ENCODE measurements at regions not wholly inside any gene's neighbourhood (a gene's known extent, or its start where the extent isn't known, plus 50 kb on each side); places are given as distances from the start of the nearest gene placed in this dataset.

DNA sequence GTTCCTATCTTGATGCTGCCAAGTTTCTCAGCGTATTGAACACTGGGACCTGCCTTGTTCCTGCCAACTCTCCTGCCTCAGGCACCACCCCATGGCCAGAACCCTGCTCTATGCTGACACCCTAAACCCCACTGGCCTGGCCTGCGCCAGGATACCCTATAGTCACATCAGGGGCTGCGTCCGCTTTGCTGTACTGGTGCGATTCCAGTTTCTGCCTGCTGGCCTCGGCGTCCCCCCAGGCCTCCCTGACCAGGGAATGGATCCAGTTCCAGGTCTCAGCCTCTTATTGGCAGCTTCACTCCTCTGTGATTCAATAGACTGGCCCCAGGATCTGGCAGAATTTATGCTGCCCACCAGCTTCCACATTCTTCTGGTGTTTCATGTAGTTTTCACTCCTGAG is 55.0 kb downstream of the GPR6 start:
- TF ChIP-seq FOXA2 (IDR thresholded peaks at IDR 0.05) (no peak), TAF1 (conservative IDR thresholded peaks at IDR 0.05) (no peak), NR2F2 (IDR thresholded peaks at IDR 0.05) (no peak), EGR1 (IDR thresholded peaks at IDR 0.05; ENCODE audit: low read depth in 2 of 2) (no peak), FOXA1 (IDR thresholded peaks at IDR 0.05) (no peak)
- TF ChIP-seq, protein P1, sequence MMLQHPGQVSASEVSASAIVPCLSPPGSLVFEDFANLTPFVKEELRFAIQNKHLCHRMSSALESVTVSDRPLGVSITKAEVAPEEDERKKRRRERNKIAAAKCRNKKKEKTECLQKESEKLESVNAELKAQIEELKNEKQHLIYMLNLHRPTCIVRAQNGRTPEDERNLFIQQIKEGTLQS (IDR thresholded peaks at IDR 0.05) = no peak
- TF ChIP-seq, protein P2, sequence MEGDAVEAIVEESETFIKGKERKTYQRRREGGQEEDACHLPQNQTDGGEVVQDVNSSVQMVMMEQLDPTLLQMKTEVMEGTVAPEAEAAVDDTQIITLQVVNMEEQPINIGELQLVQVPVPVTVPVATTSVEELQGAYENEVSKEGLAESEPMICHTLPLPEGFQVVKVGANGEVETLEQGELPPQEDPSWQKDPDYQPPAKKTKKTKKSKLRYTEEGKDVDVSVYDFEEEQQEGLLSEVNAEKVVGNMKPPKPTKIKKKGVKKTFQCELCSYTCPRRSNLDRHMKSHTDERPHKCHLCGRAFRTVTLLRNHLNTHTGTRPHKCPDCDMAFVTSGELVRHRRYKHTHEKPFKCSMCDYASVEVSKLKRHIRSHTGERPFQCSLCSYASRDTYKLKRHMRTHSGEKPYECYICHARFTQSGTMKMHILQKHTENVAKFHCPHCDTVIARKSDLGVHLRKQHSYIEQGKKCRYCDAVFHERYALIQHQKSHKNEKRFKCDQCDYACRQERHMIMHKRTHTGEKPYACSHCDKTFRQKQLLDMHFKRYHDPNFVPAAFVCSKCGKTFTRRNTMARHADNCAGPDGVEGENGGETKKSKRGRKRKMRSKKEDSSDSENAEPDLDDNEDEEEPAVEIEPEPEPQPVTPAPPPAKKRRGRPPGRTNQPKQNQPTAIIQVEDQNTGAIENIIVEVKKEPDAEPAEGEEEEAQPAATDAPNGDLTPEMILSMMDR (IDR thresholded peaks at IDR 0.05; ENCODE audit: low read depth, low read length, missing input control) = no peak
- no peak overlapping the region for H3K9ac ChIP-seq (ENCODE audit: low read depth in 1 of 2, low read length in 2 of 2)
- peaks cover 0 to 4% (median 0%) of the 10 kb centered on the region in 4 donors for H3K27me3 ChIP-seq (ENCODE audit: control insufficient read depth in 4 of 4, insufficient read depth in 4 of 4, low read length in 3 of 4)
- H3K4me3 ChIP-seq (ENCODE audit: low read depth in 1 of 3, low read length in 3 of 3) = no peak overlapping the region
- H3K27ac ChIP-seq (ENCODE audit: low read depth in 1 of 2, low read length in 2 of 2) = no peak overlapping the region
- 94% methylated on average over 7 of the region's 7 CpGs for WGBS
- no peaks in the 10 kb centered on the region for H3K4me1 ChIP-seq (ENCODE audit: control insufficient read depth in 4 of 4, insufficient read depth in 4 of 4, low read length in 3 of 4)
- DNase-seq (ENCODE audit: low spot score) = no peak
- H3K9me3 ChIP-seq (ENCODE audit: control insufficient read depth in 4 of 4, low read length in 3 of 4) = no peaks in the 10 kb centered on the region
- no peaks in the 10 kb centered on the region for H3K36me3 ChIP-seq (ENCODE audit: control insufficient read depth in 4 of 4, insufficient read depth in 3 of 4, low read depth in 1 of 4, low read length in 3 of 4)

DNA sequence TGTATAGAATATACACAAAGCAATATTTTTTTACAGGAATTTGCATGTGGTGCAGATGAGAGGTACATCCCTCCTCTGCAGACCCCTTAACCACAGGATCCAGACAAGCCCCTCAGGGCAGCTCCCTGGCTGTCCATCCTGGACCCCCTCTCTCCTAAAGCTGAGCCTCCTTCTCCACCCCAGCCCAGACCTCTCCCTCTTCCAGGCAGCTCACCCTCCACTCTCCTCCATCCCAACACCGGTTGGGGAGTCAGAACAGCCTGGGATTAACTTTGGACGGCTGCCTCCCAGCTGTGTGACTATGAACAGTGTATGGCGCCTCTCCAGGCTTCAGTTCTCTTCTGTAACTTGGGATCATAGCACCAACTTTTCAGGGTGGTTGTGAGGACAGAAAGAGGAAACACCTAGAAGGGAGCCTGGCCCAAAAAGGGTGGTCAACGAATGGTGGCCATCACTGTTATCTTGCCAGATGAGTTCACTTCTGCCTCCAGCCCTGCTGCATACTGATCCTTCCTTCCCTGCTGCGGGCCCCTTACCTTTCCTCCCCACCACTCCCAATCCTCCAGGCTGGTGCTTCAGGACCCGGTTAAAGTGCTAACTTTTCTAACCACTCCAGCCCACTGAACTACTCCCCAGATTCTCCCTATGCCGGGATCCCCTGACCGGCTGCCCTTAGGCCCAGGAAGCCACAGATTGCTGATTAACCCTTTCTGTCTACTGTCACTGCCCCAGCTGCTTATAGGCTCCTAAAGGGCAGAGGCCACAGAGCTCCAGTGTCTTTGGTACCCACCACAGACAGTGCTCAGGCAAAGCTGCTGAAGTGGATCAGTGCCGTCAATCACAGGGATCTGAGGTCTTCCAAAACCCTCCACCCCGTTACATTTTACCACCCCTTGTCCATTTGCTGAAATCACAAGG is 55.9 kb downstream of the GPR6 start:
- no peak overlapping the region for H3K27ac ChIP-seq (ENCODE audit: low read depth in 1 of 2, low read length in 2 of 2)
- H3K36me3 ChIP-seq (ENCODE audit: control insufficient read depth in 4 of 4, insufficient read depth in 3 of 4, low read depth in 1 of 4, low read length in 3 of 4) = no peaks in the 10 kb centered on the region
- no peak for DNase-seq (ENCODE audit: low spot score)
- H3K27me3 ChIP-seq (ENCODE audit: control insufficient read depth in 4 of 4, insufficient read depth in 4 of 4, low read length in 3 of 4) = peaks cover 0 to 4% (median 0%) of the 10 kb centered on the region in 4 donors
- 82% methylated on average over 10 of the region's 10 CpGs for WGBS
- no peak overlapping the region for H3K9ac ChIP-seq (ENCODE audit: low read depth in 1 of 2, low read length in 2 of 2)
- no peaks in the 10 kb centered on the region for H3K4me1 ChIP-seq (ENCODE audit: control insufficient read depth in 4 of 4, insufficient read depth in 4 of 4, low read length in 3 of 4)
- no peak overlapping the region for H3K4me3 ChIP-seq (ENCODE audit: low read depth in 1 of 3, low read length in 3 of 3)
- TF ChIP-seq EGR1 (IDR thresholded peaks at IDR 0.05; ENCODE audit: low read depth in 2 of 2) (no peak), HNF4A (conservative IDR thresholded peaks at IDR 0.05) (no peak)
- TF ChIP-seq, protein P1 (IDR thresholded peaks at IDR 0.05) = no peak
- H3K9me3 ChIP-seq (ENCODE audit: control insufficient read depth in 4 of 4, low read length in 3 of 4) = no peaks in the 10 kb centered on the region

DNA sequence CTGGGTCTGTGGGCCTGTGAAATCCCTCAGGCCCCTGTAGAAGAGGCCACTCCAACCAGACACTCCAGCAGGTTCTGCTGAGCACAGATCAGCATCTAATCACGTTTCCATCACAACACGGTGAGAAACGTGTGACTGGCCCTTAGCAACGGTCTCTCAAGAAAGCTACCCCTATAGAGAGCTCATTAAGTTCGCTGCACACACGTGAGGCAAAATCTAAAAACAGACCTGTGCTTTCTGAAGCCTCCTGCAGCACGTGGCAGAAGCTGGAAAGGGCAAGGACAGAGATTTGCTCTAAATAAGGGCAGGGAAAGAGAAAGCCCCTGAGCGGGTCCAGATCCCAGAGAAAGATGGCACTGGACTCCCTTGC is 56.5 kb downstream of the GPR6 start:
- Histone ChIP-seq H3K4me3 (ENCODE audit: low read depth in 1 of 3, low read length in 3 of 3) (no peak overlapping the region), H3K27me3 (ENCODE audit: control insufficient read depth in 4 of 4, insufficient read depth in 4 of 4, low read length in 3 of 4) (peaks cover 0 to 4% (median 0%) of the 10 kb centered on the region in 4 donors), H3K9ac (ENCODE audit: low read depth in 1 of 2, low read length in 2 of 2) (no peak overlapping the region), H3K27ac (ENCODE audit: low read depth in 1 of 2, low read length in 2 of 2) (no peak overlapping the region), H3K9me3 (ENCODE audit: control insufficient read depth in 4 of 4, low read length in 3 of 4) (no peaks in the 10 kb centered on the region), H3K4me1 (ENCODE audit: control insufficient read depth in 4 of 4, insufficient read depth in 4 of 4, low read length in 3 of 4) (peaks cover 0 to 4% (median under 1%) of the 10 kb centered on the region in 4 donors), H3K36me3 (ENCODE audit: control insufficient read depth in 4 of 4, insufficient read depth in 3 of 4, low read depth in 1 of 4, low read length in 3 of 4) (no peaks in the 10 kb centered on the region)
- 76% methylated on average over 8 of the region's 8 CpGs for WGBS
- no peak for DNase-seq (ENCODE audit: low spot score)
- TF ChIP-seq HNF4G (IDR thresholded peaks at IDR 0.05) = no peak
- TF ChIP-seq, protein P3, sequence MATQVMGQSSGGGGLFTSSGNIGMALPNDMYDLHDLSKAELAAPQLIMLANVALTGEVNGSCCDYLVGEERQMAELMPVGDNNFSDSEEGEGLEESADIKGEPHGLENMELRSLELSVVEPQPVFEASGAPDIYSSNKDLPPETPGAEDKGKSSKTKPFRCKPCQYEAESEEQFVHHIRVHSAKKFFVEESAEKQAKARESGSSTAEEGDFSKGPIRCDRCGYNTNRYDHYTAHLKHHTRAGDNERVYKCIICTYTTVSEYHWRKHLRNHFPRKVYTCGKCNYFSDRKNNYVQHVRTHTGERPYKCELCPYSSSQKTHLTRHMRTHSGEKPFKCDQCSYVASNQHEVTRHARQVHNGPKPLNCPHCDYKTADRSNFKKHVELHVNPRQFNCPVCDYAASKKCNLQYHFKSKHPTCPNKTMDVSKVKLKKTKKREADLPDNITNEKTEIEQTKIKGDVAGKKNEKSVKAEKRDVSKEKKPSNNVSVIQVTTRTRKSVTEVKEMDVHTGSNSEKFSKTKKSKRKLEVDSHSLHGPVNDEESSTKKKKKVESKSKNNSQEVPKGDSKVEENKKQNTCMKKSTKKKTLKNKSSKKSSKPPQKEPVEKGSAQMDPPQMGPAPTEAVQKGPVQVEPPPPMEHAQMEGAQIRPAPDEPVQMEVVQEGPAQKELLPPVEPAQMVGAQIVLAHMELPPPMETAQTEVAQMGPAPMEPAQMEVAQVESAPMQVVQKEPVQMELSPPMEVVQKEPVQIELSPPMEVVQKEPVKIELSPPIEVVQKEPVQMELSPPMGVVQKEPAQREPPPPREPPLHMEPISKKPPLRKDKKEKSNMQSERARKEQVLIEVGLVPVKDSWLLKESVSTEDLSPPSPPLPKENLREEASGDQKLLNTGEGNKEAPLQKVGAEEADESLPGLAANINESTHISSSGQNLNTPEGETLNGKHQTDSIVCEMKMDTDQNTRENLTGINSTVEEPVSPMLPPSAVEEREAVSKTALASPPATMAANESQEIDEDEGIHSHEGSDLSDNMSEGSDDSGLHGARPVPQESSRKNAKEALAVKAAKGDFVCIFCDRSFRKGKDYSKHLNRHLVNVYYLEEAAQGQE (IDR thresholded peaks at IDR 0.05) = no peak
- TF ChIP-seq FOXA1 (IDR thresholded peaks at IDR 0.05) = no peak
- no peak for TF ChIP-seq TAF1 (conservative IDR thresholded peaks at IDR 0.05)
- no peak for TF ChIP-seq RAD21 (IDR thresholded peaks at IDR 0.05)
- TF ChIP-seq SP1 (IDR thresholded peaks at IDR 0.05) = no peak
- TF ChIP-seq FOXA2 (IDR thresholded peaks at IDR 0.05) = no peak
- no peak for TF ChIP-seq HNF4A (conservative IDR thresholded peaks at IDR 0.05)
- TF ChIP-seq JUND (IDR thresholded peaks at IDR 0.05) = no peak
- TF ChIP-seq NR2F2 (IDR thresholded peaks at IDR 0.05) = no peak
- no peak for TF ChIP-seq YY1 (IDR thresholded peaks at IDR 0.05)

Data from liver (tissue), 8 donors.